ENCODE measurements at regions not wholly inside any gene's neighbourhood (a gene's known extent, or its start where the extent isn't known, plus 50 kb on each side); places are given as distances from the start of the nearest gene placed in this dataset.
"Not testable (repeated sequence)": the region's sequence is repeated elsewhere in the genome, so short reads cannot be mapped to it uniquely, and the experiment has no call there.

- Histone ChIP-seq H3K9ac (ENCODE audit: low read length in 5 of 5) (no peak overlapping the region), H3K4me3 (ENCODE audit: low read depth in 1 of 5, low read length in 5 of 5) (no peak overlapping the region)
These were observed 613.2 kb downstream of the ISL1 start for GRCh38 chr5:51996356-51996861.

GRCh38 chr5:51997500-51997899, 614.3 kb downstream of the ISL1 start:
- Histone ChIP-seq H3K27me3 (ENCODE audit: control insufficient read depth in 5 of 5, insufficient read depth in 4 of 5, low read length in 5 of 5) (no peaks in the 10 kb centered on the region), H3K4me3 (ENCODE audit: low read depth in 1 of 5, low read length in 5 of 5) (no peak overlapping the region), H3K4me1 (ENCODE audit: control insufficient read depth in 5 of 5, insufficient read depth in 5 of 5, low read length in 5 of 5) (peaks cover 0 to 10% (median 0%) of the 10 kb centered on the region in 5 donors), H3K36me3 (ENCODE audit: control insufficient read depth in 5 of 5, insufficient read depth in 5 of 5, low read length in 5 of 5) (no peaks in the 10 kb centered on the region), H3K9me3 (ENCODE audit: control insufficient read depth in 5 of 5, low read length in 5 of 5) (no peaks in the 10 kb centered on the region), H3K27ac (ENCODE audit: low read depth, low read length) (no peak overlapping the region), H3K9ac (ENCODE audit: low read length in 5 of 5) (no peak overlapping the region)

More at GRCh38 chr5:51996356-51996861, 613.2 kb downstream of the ISL1 start:
- peaks cover 0 to under 1% (median 0%) of the 10 kb centered on the region in 5 donors for H3K4me1 ChIP-seq (ENCODE audit: control insufficient read depth in 5 of 5, insufficient read depth in 5 of 5, low read length in 5 of 5)
- no peaks in the 10 kb centered on the region for H3K27me3 ChIP-seq (ENCODE audit: control insufficient read depth in 5 of 5, insufficient read depth in 4 of 5, low read length in 5 of 5)
- no peaks in the 10 kb centered on the region for H3K36me3 ChIP-seq (ENCODE audit: control insufficient read depth in 5 of 5, insufficient read depth in 5 of 5, low read length in 5 of 5)
- no peaks in the 10 kb centered on the region for H3K9me3 ChIP-seq (ENCODE audit: control insufficient read depth in 5 of 5, low read length in 5 of 5)
- H3K27ac ChIP-seq (ENCODE audit: low read depth, low read length): no peak overlapping the region

GRCh38 chr5:51997949-51998348, 614.7 kb downstream of the ISL1 start:
- Histone ChIP-seq H3K4me1 (ENCODE audit: control insufficient read depth in 5 of 5, insufficient read depth in 5 of 5, low read length in 5 of 5) (peaks cover 0 to 10% (median 0%) of the 10 kb centered on the region in 5 donors), H3K9me3 (ENCODE audit: control insufficient read depth in 5 of 5, low read length in 5 of 5) (no peaks in the 10 kb centered on the region), H3K36me3 (ENCODE audit: control insufficient read depth in 5 of 5, insufficient read depth in 5 of 5, low read length in 5 of 5) (no peaks in the 10 kb centered on the region), H3K4me3 (ENCODE audit: low read depth in 1 of 5, low read length in 5 of 5) (no peak overlapping the region), H3K27ac (ENCODE audit: low read depth, low read length) (no peak overlapping the region), H3K27me3 (ENCODE audit: control insufficient read depth in 5 of 5, insufficient read depth in 4 of 5, low read length in 5 of 5) (no peaks in the 10 kb centered on the region), H3K9ac (ENCODE audit: low read length in 5 of 5) (no peak overlapping the region)

- Histone ChIP-seq H3K4me1 (ENCODE audit: control insufficient read depth in 5 of 5, insufficient read depth in 5 of 5, low read length in 5 of 5) (peaks cover 0 to under 1% (median 0%) of the 10 kb centered on the region in 5 donors), H3K4me3 (ENCODE audit: low read depth in 1 of 5, low read length in 5 of 5) (no peak overlapping the region), H3K9ac (ENCODE audit: low read length in 5 of 5) (no peak overlapping the region), H3K9me3 (ENCODE audit: control insufficient read depth in 5 of 5, low read length in 5 of 5) (no peaks in the 10 kb centered on the region), H3K36me3 (ENCODE audit: control insufficient read depth in 5 of 5, insufficient read depth in 5 of 5, low read length in 5 of 5) (no peaks in the 10 kb centered on the region), H3K27me3 (ENCODE audit: control insufficient read depth in 5 of 5, insufficient read depth in 4 of 5, low read length in 5 of 5) (no peaks in the 10 kb centered on the region), H3K27ac (ENCODE audit: low read depth, low read length) (no peak overlapping the region)
These were observed 624.1 kb downstream of the ISL1 start for GRCh38 chr5:52007230-52007858.

- no peaks in the 10 kb centered on the region for H3K27me3 ChIP-seq (ENCODE audit: control insufficient read depth in 5 of 5, insufficient read depth in 4 of 5, low read length in 5 of 5)
- no peaks in the 10 kb centered on the region for H3K36me3 ChIP-seq (ENCODE audit: control insufficient read depth in 5 of 5, insufficient read depth in 5 of 5, low read length in 5 of 5)
- H3K4me1 ChIP-seq (ENCODE audit: control insufficient read depth in 5 of 5, insufficient read depth in 5 of 5, low read length in 5 of 5): no peaks in the 10 kb centered on the region
- H3K4me3 ChIP-seq (ENCODE audit: low read depth in 1 of 5, low read length in 5 of 5): no peak overlapping the region
- no peak overlapping the region for H3K9ac ChIP-seq (ENCODE audit: low read length in 5 of 5)
- H3K9me3 ChIP-seq (ENCODE audit: control insufficient read depth in 5 of 5, low read length in 5 of 5): no peaks in the 10 kb centered on the region
- H3K27ac ChIP-seq (ENCODE audit: low read depth, low read length): no peak overlapping the region
These were observed 627.2 kb downstream of the ISL1 start for GRCh38 chr5:52010454-52010853.

- Histone ChIP-seq H3K27ac (ENCODE audit: low read depth, low read length) (no peak overlapping the region), H3K4me1 (ENCODE audit: control insufficient read depth in 5 of 5, insufficient read depth in 5 of 5, low read length in 5 of 5) (no peaks in the 10 kb centered on the region), H3K27me3 (ENCODE audit: control insufficient read depth in 5 of 5, insufficient read depth in 4 of 5, low read length in 5 of 5) (no peaks in the 10 kb centered on the region), H3K36me3 (ENCODE audit: control insufficient read depth in 5 of 5, insufficient read depth in 5 of 5, low read length in 5 of 5) (no peaks in the 10 kb centered on the region), H3K9me3 (ENCODE audit: control insufficient read depth in 5 of 5, low read length in 5 of 5) (no peaks in the 10 kb centered on the region), H3K9ac (ENCODE audit: low read length in 5 of 5) (no peak overlapping the region), H3K4me3 (ENCODE audit: low read depth in 1 of 5, low read length in 5 of 5) (no peak overlapping the region)
These were observed 630.3 kb downstream of the ISL1 start for GRCh38 chr5:52013523-52013922.

- no peak overlapping the region for H3K9ac ChIP-seq (ENCODE audit: low read length in 5 of 5)
- no peak overlapping the region for H3K4me3 ChIP-seq (ENCODE audit: low read depth in 1 of 5, low read length in 5 of 5)
- no peaks in the 10 kb centered on the region for H3K27me3 ChIP-seq (ENCODE audit: control insufficient read depth in 5 of 5, insufficient read depth in 4 of 5, low read length in 5 of 5)
- H3K27ac ChIP-seq (ENCODE audit: low read depth, low read length): no peak overlapping the region
- H3K36me3 ChIP-seq (ENCODE audit: control insufficient read depth in 5 of 5, insufficient read depth in 5 of 5, low read length in 5 of 5): no peaks in the 10 kb centered on the region
- no peaks in the 10 kb centered on the region for H3K4me1 ChIP-seq (ENCODE audit: control insufficient read depth in 5 of 5, insufficient read depth in 5 of 5, low read length in 5 of 5)
- H3K9me3 ChIP-seq (ENCODE audit: control insufficient read depth in 5 of 5, low read length in 5 of 5): no peaks in the 10 kb centered on the region
These were observed 632.5 kb downstream of the ISL1 start for GRCh38 chr5:52015760-52016159.

GRCh38 chr5:52017567-52017966, 634.3 kb downstream of the ISL1 start:
- Histone ChIP-seq H3K27ac (ENCODE audit: low read depth, low read length) (no peak overlapping the region), H3K4me1 (ENCODE audit: control insufficient read depth in 5 of 5, insufficient read depth in 5 of 5, low read length in 5 of 5) (no peaks in the 10 kb centered on the region), H3K9me3 (ENCODE audit: control insufficient read depth in 5 of 5, low read length in 5 of 5) (no peaks in the 10 kb centered on the region), H3K4me3 (ENCODE audit: low read depth in 1 of 5, low read length in 5 of 5) (no peak overlapping the region), H3K9ac (ENCODE audit: low read length in 5 of 5) (no peak overlapping the region), H3K36me3 (ENCODE audit: control insufficient read depth in 5 of 5, insufficient read depth in 5 of 5, low read length in 5 of 5) (no peaks in the 10 kb centered on the region), H3K27me3 (ENCODE audit: control insufficient read depth in 5 of 5, insufficient read depth in 4 of 5, low read length in 5 of 5) (no peaks in the 10 kb centered on the region)

- Histone ChIP-seq H3K4me1 (ENCODE audit: control insufficient read depth in 5 of 5, insufficient read depth in 5 of 5, low read length in 5 of 5) (no peaks in the 10 kb centered on the region), H3K9ac (ENCODE audit: low read length in 5 of 5) (no peak overlapping the region), H3K9me3 (ENCODE audit: control insufficient read depth in 5 of 5, low read length in 5 of 5) (no peaks in the 10 kb centered on the region), H3K36me3 (ENCODE audit: control insufficient read depth in 5 of 5, insufficient read depth in 5 of 5, low read length in 5 of 5) (no peaks in the 10 kb centered on the region), H3K4me3 (ENCODE audit: low read depth in 1 of 5, low read length in 5 of 5) (no peak overlapping the region), H3K27ac (ENCODE audit: low read depth, low read length) (no peak overlapping the region), H3K27me3 (ENCODE audit: control insufficient read depth in 5 of 5, insufficient read depth in 4 of 5, low read length in 5 of 5) (no peaks in the 10 kb centered on the region)
These were observed 641.1 kb downstream of the ISL1 start for GRCh38 chr5:52024359-52024758.

- H3K4me3 ChIP-seq (ENCODE audit: low read depth in 1 of 5, low read length in 5 of 5); H3K36me3 ChIP-seq (ENCODE audit: control insufficient read depth in 5 of 5, insufficient read depth in 5 of 5, low read length in 5 of 5); H3K27me3 ChIP-seq (ENCODE audit: control insufficient read depth in 5 of 5, insufficient read depth in 4 of 5, low read length in 5 of 5); H3K4me1 ChIP-seq (ENCODE audit: control insufficient read depth in 5 of 5, insufficient read depth in 5 of 5, low read length in 5 of 5); H3K9me3 ChIP-seq (ENCODE audit: control insufficient read depth in 5 of 5, low read length in 5 of 5); H3K9ac ChIP-seq (ENCODE audit: low read length in 5 of 5); H3K27ac ChIP-seq (ENCODE audit: low read depth, low read length): not testable (repeated sequence)
These were observed 646.6 kb downstream of the ISL1 start for GRCh38 chr5:52029836-52030235.
